HG02884 (cell line): ENCODE measurements at regions not wholly inside any gene's neighbourhood (a gene's known extent, or its start where the extent isn't known, plus 50 kb on each side); places are given as distances from the start of the nearest gene placed in this dataset.
"Not testable (repeated sequence)": the region's sequence is repeated elsewhere in the genome, so short reads cannot be mapped to it uniquely, and the experiment has no call there.

ENCODE experiments used
- ATAC-seq: cut with Tn5 transposase; IDR thresholded peaks from one replicate; pipeline ENCODE4 v1.9.1; 2021; ENCODE audit warnings: mild to moderate bottlenecking, moderate library complexity; ENCODE audit not compliant: unreplicated experiment

- no peak for ATAC-seq
These were observed 899.8 kb upstream of the MIR17HG start for GRCh38 chr13:90447734-90448101.

- no peak for ATAC-seq
These were observed 898.9 kb upstream of the MIR17HG start for GRCh38 chr13:90448466-90449037.

- no peak for ATAC-seq
These were observed 894.1 kb upstream of the MIR17HG start for GRCh38 chr13:90453342-90453741.

GRCh38 chr13:90454002-90454636, 893.4 kb upstream of the MIR17HG start:
- no peak for ATAC-seq

- ATAC-seq, result no peak
These were observed 892.4 kb upstream of the MIR17HG start for GRCh38 chr13:90455067-90455466.

- ATAC-seq, result no peak
These were observed 891.7 kb upstream of the MIR17HG start for GRCh38 chr13:90455823-90456222.

- ATAC-seq, result no peak
These were observed 886.1 kb upstream of the MIR17HG start for GRCh38 chr13:90461398-90461797.

- ATAC-seq, result no peak
These were observed 870.3 kb upstream of the MIR17HG start for GRCh38 chr13:90477216-90477615.

- ATAC-seq, result no peak
These were observed 863.6 kb upstream of the MIR17HG start for GRCh38 chr13:90483906-90484305.

GRCh38 chr13:90485436-90485835, 862.1 kb upstream of the MIR17HG start:
- no peak for ATAC-seq

- no peak for ATAC-seq
These were observed 854.6 kb upstream of the MIR17HG start for GRCh38 chr13:90492872-90493271.

GRCh38 chr13:90493667-90494066, 853.8 kb upstream of the MIR17HG start:
- ATAC-seq, result no peak

- not testable (repeated sequence) for ATAC-seq
These were observed 852.6 kb upstream of the MIR17HG start for GRCh38 chr13:90494849-90495248.

GRCh38 chr13:90498096-90498495, 849.4 kb upstream of the MIR17HG start:
- no peak for ATAC-seq

GRCh38 chr13:90498816-90499215, 848.7 kb upstream of the MIR17HG start:
- ATAC-seq, result no peak

GRCh38 chr13:90500569-90500968, 846.9 kb upstream of the MIR17HG start:
- ATAC-seq, result no peak

- no peak for ATAC-seq
These were observed 845.3 kb upstream of the MIR17HG start for GRCh38 chr13:90502153-90502552.

GRCh38 chr13:90502762-90503161, 844.7 kb upstream of the MIR17HG start:
- no peak for ATAC-seq

GRCh38 chr13:90510319-90510718, 837.2 kb upstream of the MIR17HG start:
- ATAC-seq, result no peak

GRCh38 chr13:90511903-90512302, 835.6 kb upstream of the MIR17HG start:
- no peak for ATAC-seq

GRCh38 chr13:90514712-90515111, 832.8 kb upstream of the MIR17HG start:
- not testable (repeated sequence) for ATAC-seq

- ATAC-seq, result no peak
These were observed 829.1 kb upstream of the MIR17HG start for GRCh38 chr13:90518417-90518816.

- ATAC-seq, result no peak
These were observed 828.3 kb upstream of the MIR17HG start for GRCh38 chr13:90519157-90519556.
